Panc1 (cell line): ENCODE measurements at regions not wholly inside any gene's neighbourhood (a gene's known extent, or its start where the extent isn't known, plus 50 kb on each side); places are given as distances from the start of the nearest gene placed in this dataset.

ENCODE experiments used
- ATAC-seq: fragments of 200-7000 bp; cut with Tn5 transposase; 2 replicates; pipeline ENCODE4 v1.9.1; 2020; ENCODE audit warnings: mild to moderate bottlenecking, moderate library complexity
- BruUV-seq: library from RNA; stranded (reverse); fragments of 400-500 nt; replicated peaks from 2 replicates; lab custom pipeline; 2021; lab: Mats Ljungman, UMichigan
- CTCF ChIA-PET: fragments of 300-600 bp; sonication (Branson Sonifier 250); formaldehyde crosslinking; loops from one replicate; lab custom pipeline; 2022; ENCODE audit warnings: antibody characterized with exemption; lab: Charles Lee
- POLR2A ChIA-PET: fragments of 300-600 bp; sonication (Branson Sonifier 250); formaldehyde crosslinking; loops from one replicate; lab custom pipeline; 2022; ENCODE audit warnings: antibody characterized with exemption; lab: Charles Lee
- DNase-seq: peaks from one replicate; pipeline ENCODE4 v3.0.0-alpha.2; 2010; ENCODE audit warnings: low read depth, low spot score
- H3K27ac ChIP-seq: 2 replicates; pipeline ENCODE4 v1.5.1; 2011; ENCODE audit warnings: mild to moderate bottlenecking, low read length, inconsistent platforms
- H3K27me3 ChIP-seq: fragments of 200-500 bp; sonication (Bioruptor generic); 2 replicates; pipeline ENCODE4 v1.6.0; 2014; ENCODE audit warnings: low read length, inconsistent platforms; ENCODE audit not compliant: control insufficient read depth, insufficient read depth
- H3K36me3 ChIP-seq: fragments of 200-500 bp; sonication (Bioruptor generic); 2 replicates; pipeline ENCODE4 v1.5.1; 2014; ENCODE audit warnings: inconsistent platforms, mild to moderate bottlenecking, low read length, moderate library complexity; ENCODE audit not compliant: control insufficient read depth, insufficient read depth
- H3K4me1 ChIP-seq: 2 replicates; pipeline ENCODE4 v1.5.1; 2011; ENCODE audit warnings: inconsistent platforms, mild to moderate bottlenecking, low read length, moderate library complexity; ENCODE audit not compliant: control insufficient read depth, insufficient read depth
- H3K4me3 ChIP-seq, 2 experiments: 2 replicates each; pipeline ENCODE4 v1.5.1; 2011 to 2012; ENCODE audit warnings: low read depth in 2 of 2, low read length in 2 of 2, mild to moderate bottlenecking in 2 of 2, inconsistent platforms in 1 of 2, moderate library complexity in 1 of 2
- H3K9me3 ChIP-seq: fragments of 200-500 bp; sonication (Bioruptor generic); 2 replicates; pipeline ENCODE4 v1.5.1; 2014; ENCODE audit warnings: low read depth, mild to moderate bottlenecking, inconsistent platforms, low read length, moderate library complexity; ENCODE audit not compliant: control insufficient read depth, insufficient read depth
- CTCF ChIP-seq: fragments of 450-650 bp; IDR thresholded peaks from 2 replicates; pipeline ENCODE4 v1.5.1; 2017; ENCODE audit warnings: mild to moderate bottlenecking
- POLR2AphosphoS5 ChIP-seq: IDR thresholded peaks from 2 replicates; pipeline ENCODE4 v1.6.1; 2012; ENCODE audit warnings: mild to moderate bottlenecking, low read depth, low read length, moderate library complexity
- REST ChIP-seq, 2 experiments: IDR thresholded peaks; 2 replicates each; pipeline ENCODE4 v1.6.1; 2011 to 2012; ENCODE audit warnings: low read depth in 2 of 2, control low read depth in 1 of 2, low read length in 1 of 2, mild to moderate bottlenecking in 1 of 2, moderate library complexity in 1 of 2; ENCODE audit not compliant: insufficient read depth in 1 of 2
- SIN3A ChIP-seq: IDR thresholded peaks from 2 replicates; pipeline ENCODE4 v1.6.1; 2012; ENCODE audit warnings: low read depth, mild to moderate bottlenecking, low read length, moderate library complexity, borderline replicate concordance; ENCODE audit not compliant: insufficient read depth
- TCF7L2 ChIP-seq: IDR thresholded peaks from 2 replicates; pipeline ENCODE4 v1.6.1; 2011; ENCODE audit warnings: mild to moderate bottlenecking, low read depth, low read length, inconsistent platforms
- in situ Hi-C: cut with HindIII; loops from 2 replicates; pipeline ENCODE4 v1.10.0; 2016; ENCODE audit warnings: low sequenced_read_pairs, low pct_unique_long_range_greater_than_20kb
- intact Hi-C: fragments of 100-400 bp; cut with micrococcal nuclease; formaldehyde crosslinking; loops from one replicate; pipeline ENCODE4 v1.10.0; 2022; ENCODE audit not compliant: unreplicated experiment

GRCh38 chr18:1976484-1976883 is 594.8 kb downstream of the METTL4 start:
- Histone ChIP-seq H3K27ac (no peak overlapping the region), H3K27me3 (no peaks in the 10 kb centered on the region), H3K9me3 (no peaks in the 10 kb centered on the region), H3K4me1 (no peaks in the 10 kb centered on the region), H3K4me3 (no peak overlapping the region), H3K36me3 (no peaks in the 10 kb centered on the region)
- no peak for TF ChIP-seq SIN3A
- no peak for TF ChIP-seq POLR2AphosphoS5
- TF ChIP-seq TCF7L2, result no peak
- TF ChIP-seq CTCF, result no peak
- TF ChIP-seq REST (IDR thresholded peaks at IDR 0.05; ENCODE audit: insufficient read depth in 1 of 2, low read depth in 2 of 2, low read length in 1 of 2), result no peak
- CTCF ChIA-PET, result no interaction called here
- BruUV-seq, result no TSS peak
- in situ Hi-C loops (no loop called here), intact Hi-C loops (no loop called here)
- no peak for DNase-seq
- no peak for ATAC-seq
- POLR2A ChIA-PET, result no interaction called here

- H3K27me3 ChIP-seq, result no peaks in the 10 kb centered on the region
- no peaks in the 10 kb centered on the region for H3K4me1 ChIP-seq
- no peak overlapping the region for H3K27ac ChIP-seq
- BruUV-seq, result no TSS peak
- ChIA-PET POLR2A (no interaction called here), CTCF (no interaction called here)
- TF ChIP-seq REST (IDR thresholded peaks at IDR 0.05; ENCODE audit: insufficient read depth in 1 of 2, low read depth in 2 of 2, low read length in 1 of 2) (no peak), SIN3A (no peak), POLR2AphosphoS5 (no peak), TCF7L2 (no peak), CTCF (no peak)
- H3K4me3 ChIP-seq, result no peak overlapping the region
- in situ Hi-C loops (no loop called here), intact Hi-C loops (no loop called here)
- H3K9me3 ChIP-seq, result no peaks in the 10 kb centered on the region
- H3K36me3 ChIP-seq, result no peaks in the 10 kb centered on the region
- DNase-seq, result no peak
- ATAC-seq, result no peak
Measured at GRCh38 chr18:1982056-1982455, 589.2 kb downstream of the METTL4 start.
